Rectal smooth muscle tissue (tissue), 1 donor: ENCODE measurements at regions not wholly inside any gene's neighbourhood (a gene's known extent, or its start where the extent isn't known, plus 50 kb on each side); places are given as distances from the start of the nearest gene placed in this dataset.

Source experiments
- H3K27ac ChIP-seq: one replicate; pipeline ENCODE4 v1.7.0; 2013; ENCODE audit warnings: low read depth, low read length, inconsistent platforms
- H3K27me3 ChIP-seq: one replicate; pipeline ENCODE4 v1.7.0; 2013; ENCODE audit warnings: low read length; ENCODE audit not compliant: control insufficient read depth, insufficient read depth
- H3K36me3 ChIP-seq: one replicate; pipeline ENCODE4 v1.7.0; 2013; ENCODE audit warnings: low read length; ENCODE audit not compliant: control insufficient read depth, insufficient read depth
- H3K4me1 ChIP-seq: one replicate; pipeline ENCODE4 v1.7.0; 2013; ENCODE audit warnings: low read length; ENCODE audit not compliant: control insufficient read depth, insufficient read depth
- H3K4me3 ChIP-seq: one replicate; pipeline ENCODE4 v1.7.0; 2013; ENCODE audit warnings: low read length
- H3K9ac ChIP-seq: one replicate; pipeline ENCODE4 v1.7.0; 2013; ENCODE audit warnings: low read length

- no peak overlapping the region for H3K9ac ChIP-seq
- H3K4me3 ChIP-seq: no peak overlapping the region
- no peaks in the 10 kb centered on the region for H3K27me3 ChIP-seq
- H3K27ac ChIP-seq: no peak overlapping the region
- no peaks in the 10 kb centered on the region for H3K36me3 ChIP-seq
- H3K4me1 ChIP-seq: no peaks in the 10 kb centered on the region
Measured at GRCh38 chr11:45530776-45531175, 134.6 kb downstream of the CHST1 start.

GRCh38 chr11:45530111-45530510 lies 135.3 kb downstream of the CHST1 start:
- Histone ChIP-seq H3K4me1 (no peaks in the 10 kb centered on the region), H3K36me3 (no peaks in the 10 kb centered on the region), H3K27me3 (no peaks in the 10 kb centered on the region)

GRCh38 chr11:45528435-45528834 lies 137.0 kb downstream of the CHST1 start:
- H3K4me3 ChIP-seq: no peak overlapping the region
- no peaks in the 10 kb centered on the region for H3K4me1 ChIP-seq
- no peaks in the 10 kb centered on the region for H3K36me3 ChIP-seq
- H3K27me3 ChIP-seq: no peaks in the 10 kb centered on the region
- H3K27ac ChIP-seq: no peak overlapping the region
- no peak overlapping the region for H3K9ac ChIP-seq

More at GRCh38 chr11:45530111-45530510, 135.3 kb downstream of the CHST1 start:
- H3K27ac ChIP-seq: no peak overlapping the region
- no peak overlapping the region for H3K4me3 ChIP-seq
- no peak overlapping the region for H3K9ac ChIP-seq

GRCh38 chr11:45527898-45528297 lies 137.5 kb downstream of the CHST1 start:
- H3K4me1 ChIP-seq: no peaks in the 10 kb centered on the region

GRCh38 chr11:45525393-45525792 lies 140.0 kb downstream of the CHST1 start:
- Histone ChIP-seq H3K36me3 (no peaks in the 10 kb centered on the region), H3K27ac (no peak overlapping the region), H3K4me3 (no peak overlapping the region), H3K9ac (no peak overlapping the region), H3K4me1 (no peaks in the 10 kb centered on the region), H3K27me3 (no peaks in the 10 kb centered on the region)

More at GRCh38 chr11:45527898-45528297, 137.5 kb downstream of the CHST1 start:
- no peaks in the 10 kb centered on the region for H3K36me3 ChIP-seq
- H3K27me3 ChIP-seq: no peaks in the 10 kb centered on the region
- no peak overlapping the region for H3K27ac ChIP-seq
- H3K4me3 ChIP-seq: no peak overlapping the region
- H3K9ac ChIP-seq: no peak overlapping the region

GRCh38 chr11:45523760-45524159 lies 141.7 kb downstream of the CHST1 start:
- no peak overlapping the region for H3K4me3 ChIP-seq
- no peaks in the 10 kb centered on the region for H3K36me3 ChIP-seq
- H3K27me3 ChIP-seq: no peaks in the 10 kb centered on the region
- H3K4me1 ChIP-seq: no peaks in the 10 kb centered on the region
- no peak overlapping the region for H3K27ac ChIP-seq
- H3K9ac ChIP-seq: no peak overlapping the region

- Histone ChIP-seq H3K27ac (no peak overlapping the region), H3K4me1 (no peaks in the 10 kb centered on the region), H3K27me3 (no peaks in the 10 kb centered on the region), H3K4me3 (no peak overlapping the region), H3K36me3 (no peaks in the 10 kb centered on the region), H3K9ac (no peak overlapping the region)
Measured at GRCh38 chr11:45518833-45519535, 146.4 kb downstream of the CHST1 start.

GRCh38 chr11:45518141-45518832 lies 147.1 kb downstream of the CHST1 start:
- Histone ChIP-seq H3K4me3 (no peak overlapping the region), H3K27ac (no peak overlapping the region), H3K9ac (no peak overlapping the region), H3K4me1 (no peaks in the 10 kb centered on the region), H3K36me3 (no peaks in the 10 kb centered on the region), H3K27me3 (no peaks in the 10 kb centered on the region)

GRCh38 chr11:45517171-45517770 lies 148.2 kb downstream of the CHST1 start:
- H3K4me1 ChIP-seq: no peaks in the 10 kb centered on the region
- H3K27ac ChIP-seq: no peak overlapping the region
- no peak overlapping the region for H3K9ac ChIP-seq
- H3K4me3 ChIP-seq: no peak overlapping the region
- H3K27me3 ChIP-seq: no peaks in the 10 kb centered on the region
- H3K36me3 ChIP-seq: no peaks in the 10 kb centered on the region

GRCh38 chr11:45513821-45514340 lies 151.5 kb downstream of the CHST1 start:
- Histone ChIP-seq H3K4me1 (no peaks in the 10 kb centered on the region), H3K36me3 (no peaks in the 10 kb centered on the region), H3K27ac (no peak overlapping the region), H3K9ac (no peak overlapping the region), H3K4me3 (no peak overlapping the region), H3K27me3 (no peaks in the 10 kb centered on the region)

- Histone ChIP-seq H3K36me3 (no peaks in the 10 kb centered on the region), H3K9ac (no peak overlapping the region), H3K4me3 (no peak overlapping the region), H3K27me3 (no peaks in the 10 kb centered on the region), H3K27ac (no peak overlapping the region), H3K4me1 (no peaks in the 10 kb centered on the region)
Measured at GRCh38 chr11:45512471-45513148, 152.8 kb downstream of the CHST1 start.

- Histone ChIP-seq H3K27me3 (no peaks in the 10 kb centered on the region), H3K27ac (no peak overlapping the region), H3K4me1 (no peaks in the 10 kb centered on the region), H3K36me3 (no peaks in the 10 kb centered on the region), H3K9ac (no peak overlapping the region), H3K4me3 (no peak overlapping the region)
Measured at GRCh38 chr11:45511566-45511965, 153.9 kb downstream of the CHST1 start.
